Heart left ventricle (tissue), 13 donors: ENCODE measurements at regions not wholly inside any gene's neighbourhood (a gene's known extent, or its start where the extent isn't known, plus 50 kb on each side); places are given as distances from the start of the nearest gene placed in this dataset.

Source experiments
- POLR2A ChIP-seq, 2 donors: fragments of 450-650 bp; IDR thresholded peaks; one replicate each; pipeline ENCODE4 v1.6.1; 2017; ENCODE audit warnings: antibody characterized with exemption in 2 of 2, mild to moderate bottlenecking in 2 of 2, moderate library complexity in 2 of 2
- TF ChIP-seq, protein P1 (sequence below), 12 donors: fragments of 200-600 bp; sonication (generic) in 4 of 12; IDR thresholded peaks; one replicate each; pipeline versions ENCODE4 v1.5.0 to v1.8.0; 2018 to 2022; ENCODE audit warnings: antibody characterized with exemption in 12 of 12, mild to moderate bottlenecking in 5 of 12
- donor health status: ischemic (EF 13 %, LVEDD 7.1; RV severe dilation, severe dysfunction).
- donor health status: DM: no; HTN: yes; CAD: no.
- donor health status: DM: no; HTN: no; CAD: no.
- donor health status: ischemic (EF 25% LVEDD 6.9; RV normal size, moderate dysfunction).
- donor health status: ischemic (EF 25% LVEDD 5.7; RV mildly dilated, moderate dysfunction).
- donor health status: ischemic (EF 35%, LVEDD 5.7; RV mildly dilated, moderate dysfunction).
- donor health status: nonischemic (EF 11% LVEDD 7.7; RV severe dilation, severe dysfunction).
- donor health status: DM: yes; HTN: yes; CAD: no.
- donor health status: PGD.
- donor health status: ischemic (EF 29% LVEDD 5.4; RV normal size, mild dysfunction).
- donor health status: nonischemic (EF 23%, LVEDD 6.1; RV moderate dilation, normal function).

DNA sequence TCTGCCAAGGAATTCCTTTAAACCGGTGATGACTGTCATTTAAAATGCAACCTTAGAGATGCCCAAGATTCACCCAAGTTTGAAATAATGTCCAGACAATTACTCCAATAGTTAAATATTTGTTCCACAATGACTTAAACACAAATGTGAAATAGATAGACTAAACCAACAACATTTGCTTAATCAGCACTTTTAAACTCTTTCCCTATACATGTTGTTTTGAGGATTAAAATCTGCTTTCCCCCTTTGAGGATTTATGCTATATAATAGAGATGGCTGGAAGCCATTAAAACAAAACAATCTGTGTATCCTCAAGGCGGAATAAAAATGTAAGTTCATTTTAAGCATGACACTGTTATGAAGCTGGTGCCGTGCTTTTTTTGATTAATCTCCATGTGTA, 297.8 kb upstream of the RSPO3 start:
- TF ChIP-seq, protein P1, sequence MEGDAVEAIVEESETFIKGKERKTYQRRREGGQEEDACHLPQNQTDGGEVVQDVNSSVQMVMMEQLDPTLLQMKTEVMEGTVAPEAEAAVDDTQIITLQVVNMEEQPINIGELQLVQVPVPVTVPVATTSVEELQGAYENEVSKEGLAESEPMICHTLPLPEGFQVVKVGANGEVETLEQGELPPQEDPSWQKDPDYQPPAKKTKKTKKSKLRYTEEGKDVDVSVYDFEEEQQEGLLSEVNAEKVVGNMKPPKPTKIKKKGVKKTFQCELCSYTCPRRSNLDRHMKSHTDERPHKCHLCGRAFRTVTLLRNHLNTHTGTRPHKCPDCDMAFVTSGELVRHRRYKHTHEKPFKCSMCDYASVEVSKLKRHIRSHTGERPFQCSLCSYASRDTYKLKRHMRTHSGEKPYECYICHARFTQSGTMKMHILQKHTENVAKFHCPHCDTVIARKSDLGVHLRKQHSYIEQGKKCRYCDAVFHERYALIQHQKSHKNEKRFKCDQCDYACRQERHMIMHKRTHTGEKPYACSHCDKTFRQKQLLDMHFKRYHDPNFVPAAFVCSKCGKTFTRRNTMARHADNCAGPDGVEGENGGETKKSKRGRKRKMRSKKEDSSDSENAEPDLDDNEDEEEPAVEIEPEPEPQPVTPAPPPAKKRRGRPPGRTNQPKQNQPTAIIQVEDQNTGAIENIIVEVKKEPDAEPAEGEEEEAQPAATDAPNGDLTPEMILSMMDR (IDR thresholded peaks at IDR 0.05) = no peak
- TF ChIP-seq POLR2A (IDR thresholded peaks at IDR 0.05) = no peak
